GM23338 (cell line): ENCODE measurements at regions not wholly inside any gene's neighbourhood (a gene's known extent, or its start where the extent isn't known, plus 50 kb on each side); places are given as distances from the start of the nearest gene placed in this dataset.

Experiments used
- EZH2 ChIP-seq: fragments of 200-600 bp; sonication (generic); IDR thresholded peaks from one replicate; pipeline ENCODE4 v1.8.0; 2017; ENCODE audit warnings: antibody characterized with exemption, mild to moderate bottlenecking, low read depth; ENCODE audit not compliant: unreplicated experiment
- EZH2phosphoT487 ChIP-seq: fragments of 200-600 bp; sonication (generic); IDR thresholded peaks from one replicate; pipeline ENCODE4 v1.8.1; 2018; ENCODE audit warnings: antibody characterized with exemption; ENCODE audit not compliant: unreplicated experiment
- JUNB ChIP-seq: IDR thresholded peaks from one replicate; pipeline ENCODE4 v1.6.1; 2016; ENCODE audit warnings: antibody characterized with exemption; ENCODE audit not compliant: unreplicated experiment
- NANOG ChIP-seq: IDR thresholded peaks from 2 replicates; pipeline ENCODE4 v1.6.1; 2016; ENCODE audit warnings: antibody characterized with exemption, borderline replicate concordance
- POLR2AphosphoS5 ChIP-seq: IDR thresholded peaks from 2 replicates; pipeline ENCODE4 v1.6.1; 2016; ENCODE audit warnings: antibody characterized with exemption, low read depth
- ZNF114 ChIP-seq: fragments of 250-450 bp; sonication (Bioruptor Pico); IDR thresholded peaks from 2 replicates; pipeline ENCODE4 v1.5.0; 2020; ENCODE audit warnings: mild to moderate bottlenecking, moderate library complexity
- TF ChIP-seq, protein P1 (sequence below), 2 experiments: fragments of 200-600 bp in 1 of 2; sonication (generic) in 1 of 2; conservative IDR thresholded peaks; 2 replicates each; pipeline versions ENCODE4 v1.5.1 to v1.6.1; 2016 to 2017; ENCODE audit warnings: antibody characterized with exemption in 2 of 2, low read depth in 2 of 2, mild to moderate bottlenecking in 2 of 2, moderate library complexity in 1 of 2
- TF ChIP-seq, protein P2 (sequence below): IDR thresholded peaks from one replicate; pipeline ENCODE4 v1.6.1; 2018; ENCODE audit warnings: antibody characterized with exemption; ENCODE audit not compliant: unreplicated experiment
- TF ChIP-seq, protein P3 (sequence below): IDR thresholded peaks from 2 replicates; pipeline ENCODE4 v1.6.1; 2016; ENCODE audit warnings: antibody characterized with exemption

DNA sequence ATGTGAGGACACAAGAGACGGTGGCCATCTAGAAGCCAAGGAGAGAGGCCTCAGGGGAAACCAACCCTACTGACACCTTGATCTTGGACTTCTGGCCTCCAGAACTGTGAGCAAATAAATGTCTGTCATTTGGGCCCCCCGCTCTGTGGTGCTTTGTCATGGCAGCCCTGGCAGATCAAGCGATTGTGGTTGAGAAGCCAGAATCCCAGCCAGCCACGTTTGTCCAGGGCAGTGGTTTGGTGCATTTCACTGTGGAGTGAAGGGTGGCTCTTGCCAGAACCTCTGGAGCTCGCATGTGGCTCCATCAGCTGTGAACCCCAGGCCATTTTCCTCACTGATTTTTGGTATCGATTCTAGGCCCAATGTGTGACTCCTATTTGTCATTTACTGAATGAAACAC, 404.9 kb downstream of the BCL11B start:
- TF ChIP-seq POLR2AphosphoS5 (no peak), EZH2 (no peak), JUNB (no peak), EZH2phosphoT487 (no peak), ZNF114 (CRISPR knock-in tag) (no peak), NANOG (no peak)
- TF ChIP-seq, protein P1, sequence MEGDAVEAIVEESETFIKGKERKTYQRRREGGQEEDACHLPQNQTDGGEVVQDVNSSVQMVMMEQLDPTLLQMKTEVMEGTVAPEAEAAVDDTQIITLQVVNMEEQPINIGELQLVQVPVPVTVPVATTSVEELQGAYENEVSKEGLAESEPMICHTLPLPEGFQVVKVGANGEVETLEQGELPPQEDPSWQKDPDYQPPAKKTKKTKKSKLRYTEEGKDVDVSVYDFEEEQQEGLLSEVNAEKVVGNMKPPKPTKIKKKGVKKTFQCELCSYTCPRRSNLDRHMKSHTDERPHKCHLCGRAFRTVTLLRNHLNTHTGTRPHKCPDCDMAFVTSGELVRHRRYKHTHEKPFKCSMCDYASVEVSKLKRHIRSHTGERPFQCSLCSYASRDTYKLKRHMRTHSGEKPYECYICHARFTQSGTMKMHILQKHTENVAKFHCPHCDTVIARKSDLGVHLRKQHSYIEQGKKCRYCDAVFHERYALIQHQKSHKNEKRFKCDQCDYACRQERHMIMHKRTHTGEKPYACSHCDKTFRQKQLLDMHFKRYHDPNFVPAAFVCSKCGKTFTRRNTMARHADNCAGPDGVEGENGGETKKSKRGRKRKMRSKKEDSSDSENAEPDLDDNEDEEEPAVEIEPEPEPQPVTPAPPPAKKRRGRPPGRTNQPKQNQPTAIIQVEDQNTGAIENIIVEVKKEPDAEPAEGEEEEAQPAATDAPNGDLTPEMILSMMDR (conservative IDR thresholded peaks at IDR 0.05; ENCODE audit: low read depth in 2 of 2), result no peak
- TF ChIP-seq, protein P2, sequence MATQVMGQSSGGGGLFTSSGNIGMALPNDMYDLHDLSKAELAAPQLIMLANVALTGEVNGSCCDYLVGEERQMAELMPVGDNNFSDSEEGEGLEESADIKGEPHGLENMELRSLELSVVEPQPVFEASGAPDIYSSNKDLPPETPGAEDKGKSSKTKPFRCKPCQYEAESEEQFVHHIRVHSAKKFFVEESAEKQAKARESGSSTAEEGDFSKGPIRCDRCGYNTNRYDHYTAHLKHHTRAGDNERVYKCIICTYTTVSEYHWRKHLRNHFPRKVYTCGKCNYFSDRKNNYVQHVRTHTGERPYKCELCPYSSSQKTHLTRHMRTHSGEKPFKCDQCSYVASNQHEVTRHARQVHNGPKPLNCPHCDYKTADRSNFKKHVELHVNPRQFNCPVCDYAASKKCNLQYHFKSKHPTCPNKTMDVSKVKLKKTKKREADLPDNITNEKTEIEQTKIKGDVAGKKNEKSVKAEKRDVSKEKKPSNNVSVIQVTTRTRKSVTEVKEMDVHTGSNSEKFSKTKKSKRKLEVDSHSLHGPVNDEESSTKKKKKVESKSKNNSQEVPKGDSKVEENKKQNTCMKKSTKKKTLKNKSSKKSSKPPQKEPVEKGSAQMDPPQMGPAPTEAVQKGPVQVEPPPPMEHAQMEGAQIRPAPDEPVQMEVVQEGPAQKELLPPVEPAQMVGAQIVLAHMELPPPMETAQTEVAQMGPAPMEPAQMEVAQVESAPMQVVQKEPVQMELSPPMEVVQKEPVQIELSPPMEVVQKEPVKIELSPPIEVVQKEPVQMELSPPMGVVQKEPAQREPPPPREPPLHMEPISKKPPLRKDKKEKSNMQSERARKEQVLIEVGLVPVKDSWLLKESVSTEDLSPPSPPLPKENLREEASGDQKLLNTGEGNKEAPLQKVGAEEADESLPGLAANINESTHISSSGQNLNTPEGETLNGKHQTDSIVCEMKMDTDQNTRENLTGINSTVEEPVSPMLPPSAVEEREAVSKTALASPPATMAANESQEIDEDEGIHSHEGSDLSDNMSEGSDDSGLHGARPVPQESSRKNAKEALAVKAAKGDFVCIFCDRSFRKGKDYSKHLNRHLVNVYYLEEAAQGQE, result no peak
- TF ChIP-seq, protein P3, sequence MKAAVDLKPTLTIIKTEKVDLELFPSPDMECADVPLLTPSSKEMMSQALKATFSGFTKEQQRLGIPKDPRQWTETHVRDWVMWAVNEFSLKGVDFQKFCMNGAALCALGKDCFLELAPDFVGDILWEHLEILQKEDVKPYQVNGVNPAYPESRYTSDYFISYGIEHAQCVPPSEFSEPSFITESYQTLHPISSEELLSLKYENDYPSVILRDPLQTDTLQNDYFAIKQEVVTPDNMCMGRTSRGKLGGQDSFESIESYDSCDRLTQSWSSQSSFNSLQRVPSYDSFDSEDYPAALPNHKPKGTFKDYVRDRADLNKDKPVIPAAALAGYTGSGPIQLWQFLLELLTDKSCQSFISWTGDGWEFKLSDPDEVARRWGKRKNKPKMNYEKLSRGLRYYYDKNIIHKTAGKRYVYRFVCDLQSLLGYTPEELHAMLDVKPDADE, result no peak
